ENCODE measurements at regions not wholly inside any gene's neighbourhood (a gene's known extent, or its start where the extent isn't known, plus 50 kb on each side); places are given as distances from the start of the nearest gene placed in this dataset.

- TF ChIP-seq POLR2A (IDR thresholded peaks at IDR 0.05) (no peak), CTCF (IDR thresholded peaks at IDR 0.05) (no peak)
These were observed 151.5 kb downstream of the PLS3 start for GRCh38 chrX:115712484-115712883.
